ENCODE measurements at regions not wholly inside any gene's neighbourhood (a gene's known extent, or its start where the extent isn't known, plus 50 kb on each side); places are given as distances from the start of the nearest gene placed in this dataset.

GRCh38 chr2:78315368-78315767, 710.1 kb upstream of the REG3G start:
- Histone ChIP-seq H2AFZ (ENCODE audit: low read depth, low read length) (no peak overlapping the region), H3K9me3 (ENCODE audit: insufficient read depth, low read length, severe bottlenecking) (no peaks in the 10 kb centered on the region)
- TF ChIP-seq EZH2 (IDR thresholded peaks at IDR 0.05; ENCODE audit: borderline replicate concordance, low read depth, low read length, severe bottlenecking) (no peak), CTCF (IDR thresholded peaks at IDR 0.05; ENCODE audit: borderline replicate concordance, extremely low read depth, low read length, poor library complexity, severe bottlenecking) (no peak)

GRCh38 chr2:78318275-78318674, 707.2 kb upstream of the REG3G start:
- no peaks in the 10 kb centered on the region for H3K9me3 ChIP-seq (ENCODE audit: insufficient read depth, low read length, severe bottlenecking)
- no peaks in the 10 kb centered on the region for H3K79me2 ChIP-seq (ENCODE audit: insufficient read depth, low read length)
- H3K36me3 ChIP-seq (ENCODE audit: insufficient read depth, low read length), result no peaks in the 10 kb centered on the region
- no peak overlapping the region for H3K4me3 ChIP-seq (ENCODE audit: low read depth in 1 of 2, low read length in 2 of 2)
- H3K9ac ChIP-seq (ENCODE audit: low read depth, low read length), result no peak overlapping the region
- no peak overlapping the region for H3K4me2 ChIP-seq (ENCODE audit: insufficient read depth, low read length)
- no peaks in the 10 kb centered on the region for H3K4me1 ChIP-seq (ENCODE audit: insufficient read depth, low read length)
- no peak overlapping the region for H3K27ac ChIP-seq (ENCODE audit: low read length)
- H2AFZ ChIP-seq (ENCODE audit: low read depth, low read length), result no peak overlapping the region
- DNase-seq (no peak), ATAC-seq (ENCODE audit: insufficient read depth, low read depth) (no peak)
- TF ChIP-seq EZH2 (IDR thresholded peaks at IDR 0.05; ENCODE audit: borderline replicate concordance, low read depth, low read length, severe bottlenecking), result no peak
- no peaks in the 10 kb centered on the region for H4K20me1 ChIP-seq (ENCODE audit: insufficient read depth, low read length)
- no peaks in the 10 kb centered on the region for H3K27me3 ChIP-seq (ENCODE audit: insufficient read depth, low read length, poor library complexity)

More at GRCh38 chr2:78315368-78315767, 710.1 kb upstream of the REG3G start:
- Histone ChIP-seq H3K36me3 (ENCODE audit: insufficient read depth, low read length) (no peaks in the 10 kb centered on the region), H3K79me2 (ENCODE audit: insufficient read depth, low read length) (no peaks in the 10 kb centered on the region), H3K9ac (ENCODE audit: low read depth, low read length) (no peak overlapping the region), H3K27ac (ENCODE audit: low read length) (no peak overlapping the region), H3K4me3 (ENCODE audit: low read depth in 1 of 2, low read length in 2 of 2) (no peak overlapping the region), H3K4me1 (ENCODE audit: insufficient read depth, low read length) (no peaks in the 10 kb centered on the region), H3K4me2 (ENCODE audit: insufficient read depth, low read length) (no peak overlapping the region), H4K20me1 (ENCODE audit: insufficient read depth, low read length) (no peaks in the 10 kb centered on the region), H3K27me3 (ENCODE audit: insufficient read depth, low read length, poor library complexity) (no peaks in the 10 kb centered on the region)
- DNase-seq, result no peak
- ATAC-seq (ENCODE audit: insufficient read depth, low read depth), result no peak

GRCh38 chr2:78330193-78330592, 695.3 kb upstream of the REG3G start:
- Histone ChIP-seq H3K27ac (ENCODE audit: low read length) (no peak overlapping the region), H3K79me2 (ENCODE audit: insufficient read depth, low read length) (no peaks in the 10 kb centered on the region), H3K4me3 (ENCODE audit: low read depth in 1 of 2, low read length in 2 of 2) (no peak overlapping the region), H3K4me1 (ENCODE audit: insufficient read depth, low read length) (no peaks in the 10 kb centered on the region), H3K9me3 (ENCODE audit: insufficient read depth, low read length, severe bottlenecking) (no peaks in the 10 kb centered on the region), H2AFZ (ENCODE audit: low read depth, low read length) (no peak overlapping the region), H3K27me3 (ENCODE audit: insufficient read depth, low read length, poor library complexity) (no peaks in the 10 kb centered on the region), H3K4me2 (ENCODE audit: insufficient read depth, low read length) (no peak overlapping the region), H4K20me1 (ENCODE audit: insufficient read depth, low read length) (no peaks in the 10 kb centered on the region), H3K36me3 (ENCODE audit: insufficient read depth, low read length) (no peaks in the 10 kb centered on the region), H3K9ac (ENCODE audit: low read depth, low read length) (no peak overlapping the region)
- DNase-seq (no peak), ATAC-seq (ENCODE audit: insufficient read depth, low read depth) (no peak)
- TF ChIP-seq EZH2 (IDR thresholded peaks at IDR 0.05; ENCODE audit: borderline replicate concordance, low read depth, low read length, severe bottlenecking), result no peak
- TF ChIP-seq CTCF (IDR thresholded peaks at IDR 0.05; ENCODE audit: borderline replicate concordance, extremely low read depth, low read length, poor library complexity, severe bottlenecking), result no peak

GRCh38 chr2:78351208-78351607, 674.3 kb upstream of the REG3G start:
- H3K4me1 ChIP-seq (ENCODE audit: insufficient read depth, low read length), result no peaks in the 10 kb centered on the region
- H3K27me3 ChIP-seq (ENCODE audit: insufficient read depth, low read length, poor library complexity), result no peaks in the 10 kb centered on the region
- H3K4me3 ChIP-seq (ENCODE audit: low read depth in 1 of 2, low read length in 2 of 2), result no peak overlapping the region
- DNase-seq, result no peak
- no peak overlapping the region for H3K9ac ChIP-seq (ENCODE audit: low read depth, low read length)
- H3K36me3 ChIP-seq (ENCODE audit: insufficient read depth, low read length), result no peaks in the 10 kb centered on the region
- no peak for ATAC-seq (ENCODE audit: insufficient read depth, low read depth)
- H3K27ac ChIP-seq (ENCODE audit: low read length), result no peak overlapping the region
- no peak overlapping the region for H2AFZ ChIP-seq (ENCODE audit: low read depth, low read length)
- H3K4me2 ChIP-seq (ENCODE audit: insufficient read depth, low read length), result no peak overlapping the region
- H3K9me3 ChIP-seq (ENCODE audit: insufficient read depth, low read length, severe bottlenecking), result no peaks in the 10 kb centered on the region
- H4K20me1 ChIP-seq (ENCODE audit: insufficient read depth, low read length), result no peaks in the 10 kb centered on the region
- TF ChIP-seq CTCF (IDR thresholded peaks at IDR 0.05; ENCODE audit: borderline replicate concordance, extremely low read depth, low read length, poor library complexity, severe bottlenecking) (no peak), EZH2 (IDR thresholded peaks at IDR 0.05; ENCODE audit: borderline replicate concordance, low read depth, low read length, severe bottlenecking) (no peak)
- H3K79me2 ChIP-seq (ENCODE audit: insufficient read depth, low read length), result no peaks in the 10 kb centered on the region

Measured in DND-41 (cell line).